ENCODE measurements at regions not wholly inside any gene's neighbourhood (a gene's known extent, or its start where the extent isn't known, plus 50 kb on each side); places are given as distances from the start of the nearest gene placed in this dataset.
"Not testable (repeated sequence)": the region's sequence is repeated elsewhere in the genome, so short reads cannot be mapped to it uniquely, and the experiment has no call there.

GRCh38 chr9:102506406-102506805 is 488.7 kb upstream of the CYLC2 start:
- no peak for DNase-seq (ENCODE audit: low spot score)

DNA sequence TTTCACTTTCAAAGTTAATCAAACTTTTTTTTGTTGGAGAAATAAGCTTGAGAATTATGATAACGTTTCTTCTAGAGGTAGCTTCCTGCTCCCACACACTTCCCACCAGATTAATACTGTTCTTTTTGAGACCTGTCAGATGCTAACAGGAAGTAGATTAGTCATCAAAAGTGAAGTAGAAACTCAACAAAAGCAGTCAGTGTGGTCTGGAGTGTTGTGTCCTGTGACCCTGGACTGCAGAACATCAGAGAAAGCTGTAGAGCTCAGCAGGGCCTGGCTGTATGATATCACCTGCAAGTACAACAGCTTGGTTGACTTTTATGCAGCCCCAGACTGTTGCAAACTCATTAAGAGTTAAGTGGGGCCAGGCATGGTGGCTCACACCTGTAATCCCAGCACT is 495.7 kb upstream of the CYLC2 start:
- DNase-seq (ENCODE audit: low spot score): no peak

DNA sequence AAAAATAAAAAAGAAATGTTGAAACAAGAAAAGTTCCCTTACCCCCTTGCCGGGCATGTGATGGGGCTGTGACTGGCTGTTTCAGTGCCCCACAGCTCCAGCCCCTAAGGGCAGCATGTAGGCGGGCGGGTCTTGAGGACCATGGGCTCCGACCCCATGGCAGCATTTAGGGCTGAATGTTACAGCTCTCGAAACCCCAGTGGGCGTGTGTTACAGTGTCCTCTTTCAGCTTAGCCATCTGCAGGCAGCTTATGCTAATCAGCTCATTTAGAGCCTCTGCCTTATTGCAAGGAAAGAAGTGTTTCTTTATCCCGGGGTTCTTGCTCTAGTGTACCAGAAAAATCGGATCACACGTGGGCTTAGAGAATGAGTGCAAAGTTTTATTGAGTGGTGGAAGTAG is 497.4 kb upstream of the CYLC2 start:
- no peak for DNase-seq (ENCODE audit: low spot score)

DNA sequence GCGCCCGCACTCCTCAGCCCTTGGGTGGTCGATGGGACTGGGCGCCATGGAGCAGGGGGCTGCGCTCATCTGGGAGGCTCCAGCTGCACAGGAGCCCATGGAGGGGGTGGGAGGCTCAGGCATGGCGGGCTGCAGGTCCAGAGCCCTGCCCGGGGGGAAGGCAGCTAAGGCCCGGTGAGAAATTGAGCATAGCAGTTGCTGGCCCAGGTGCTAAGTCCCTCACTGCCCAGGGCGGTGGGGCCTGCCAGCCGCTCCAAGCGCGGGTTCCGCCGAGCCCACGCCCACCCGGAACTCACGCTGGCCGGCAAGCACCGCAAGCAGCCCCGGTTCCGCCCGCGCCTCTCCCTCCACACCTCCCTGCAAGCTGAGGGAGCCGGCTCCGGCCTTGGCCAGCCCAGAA is 508.2 kb upstream of the CYLC2 start:
- DNase-seq (ENCODE audit: low spot score): not testable (repeated sequence)

- no peak for DNase-seq (ENCODE audit: low spot score)
These were observed 511.5 kb upstream of the CYLC2 start for GRCh38 chr9:102483651-102484050.

- DNase-seq (ENCODE audit: low spot score): no peak
These were observed 512.4 kb upstream of the CYLC2 start for GRCh38 chr9:102482776-102483175.

DNA sequence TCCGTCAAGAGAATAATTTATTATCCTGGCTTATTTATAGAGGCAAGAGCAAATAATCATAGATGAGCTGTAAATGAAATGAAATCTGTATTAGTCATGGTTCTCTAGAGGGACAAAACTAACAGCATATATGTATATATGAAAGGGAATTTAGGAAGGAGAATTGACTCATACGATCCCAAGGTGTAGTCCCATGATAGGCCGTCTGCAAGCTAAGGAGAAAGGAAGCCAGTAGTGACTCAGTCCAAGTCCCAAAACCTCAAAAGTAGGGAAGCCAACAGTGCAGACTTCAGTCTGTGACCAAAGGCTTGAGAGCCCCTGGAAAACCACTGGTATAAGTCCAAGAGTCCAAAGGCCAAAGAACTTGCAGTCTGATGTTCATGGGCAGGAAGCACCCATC is 515.9 kb upstream of the CYLC2 start:
- DNase-seq (ENCODE audit: low spot score): no peak

DNA sequence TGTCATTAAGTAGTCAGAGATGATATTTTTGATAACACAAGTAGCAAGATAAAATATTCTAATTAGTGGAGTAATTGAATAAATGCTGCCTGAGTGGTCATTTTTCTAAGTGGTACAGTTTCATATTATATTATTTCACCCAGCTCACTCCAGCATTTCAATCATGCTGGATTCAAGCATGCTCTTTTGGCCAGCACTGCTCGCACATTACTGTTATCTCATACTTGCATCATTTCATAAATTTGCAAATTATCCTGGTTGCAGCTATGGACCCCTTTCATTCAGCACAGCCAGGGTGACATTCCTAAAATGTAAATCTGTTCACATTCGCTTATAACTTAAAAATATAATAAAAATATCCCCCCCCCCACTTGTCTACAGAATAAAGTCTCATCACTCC is 520.8 kb upstream of the CYLC2 start:
- no peak for DNase-seq (ENCODE audit: low spot score)

- DNase-seq (ENCODE audit: low spot score): not testable (repeated sequence)
These were observed 525.7 kb upstream of the CYLC2 start for GRCh38 chr9:102469430-102469829.

DNA sequence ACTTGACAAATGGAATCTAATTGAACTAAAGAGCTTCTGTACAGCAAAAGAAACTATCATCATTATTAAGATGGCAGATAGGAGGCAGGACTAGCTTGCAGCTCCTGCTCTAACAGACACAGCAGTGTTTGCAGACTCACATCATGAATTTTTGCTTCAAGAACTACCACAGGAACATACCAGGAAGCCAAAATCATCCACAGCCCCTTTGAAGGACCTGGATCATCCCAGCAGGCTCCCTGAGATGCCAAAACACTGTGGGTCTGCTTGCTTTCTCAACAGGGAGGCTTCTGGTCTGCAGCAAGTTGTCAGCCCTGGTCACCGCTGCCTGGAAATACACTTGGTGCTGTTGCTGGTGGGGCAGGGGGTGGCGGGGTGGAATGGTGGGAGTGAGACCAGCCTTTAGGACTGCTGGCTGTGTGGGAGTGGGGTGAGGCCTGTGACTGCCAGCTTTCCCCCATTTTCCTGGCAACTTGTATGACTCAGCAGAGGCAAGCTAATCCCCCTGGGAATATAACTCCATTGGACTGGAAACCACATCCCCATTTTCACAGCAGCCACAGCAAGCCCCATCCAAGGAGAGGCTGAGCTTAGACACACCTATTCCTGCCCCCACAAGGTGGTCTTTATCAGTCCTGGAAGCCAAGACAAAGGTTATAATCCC is 533.8 kb upstream of the CYLC2 start:
- DNase-seq (ENCODE audit: low spot score): no peak

GRCh38 chr9:102459828-102460227 is 535.3 kb upstream of the CYLC2 start:
- DNase-seq (ENCODE audit: low spot score): no peak

GRCh38 chr9:102456562-102456961 is 538.6 kb upstream of the CYLC2 start:
- DNase-seq (ENCODE audit: low spot score): no peak

DNA sequence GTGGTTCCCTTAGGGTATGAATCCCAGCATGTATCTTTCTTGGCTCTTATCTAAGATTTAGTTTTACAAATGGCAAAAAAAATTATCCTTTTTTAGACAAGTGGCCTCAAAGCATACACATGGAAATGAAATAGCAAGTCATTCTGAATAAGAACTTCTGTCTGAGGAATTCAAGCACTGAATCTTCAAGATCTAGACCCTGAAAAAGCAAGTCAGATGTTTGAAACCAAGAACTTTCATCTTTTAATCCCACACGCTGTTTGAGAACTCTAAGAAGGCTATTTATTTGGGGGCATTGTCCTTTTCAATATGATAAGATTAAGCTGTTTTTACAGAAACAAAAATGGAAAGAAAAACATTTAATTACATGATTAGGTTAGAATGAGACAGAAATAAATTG is 549.2 kb upstream of the CYLC2 start:
- DNase-seq (ENCODE audit: low spot score): no peak

- no peak for DNase-seq (ENCODE audit: low spot score)
These were observed 549.9 kb upstream of the CYLC2 start for GRCh38 chr9:102445181-102445747.

- no peak for DNase-seq (ENCODE audit: low spot score)
These were observed 555.5 kb upstream of the CYLC2 start for GRCh38 chr9:102439583-102439982.

DNA sequence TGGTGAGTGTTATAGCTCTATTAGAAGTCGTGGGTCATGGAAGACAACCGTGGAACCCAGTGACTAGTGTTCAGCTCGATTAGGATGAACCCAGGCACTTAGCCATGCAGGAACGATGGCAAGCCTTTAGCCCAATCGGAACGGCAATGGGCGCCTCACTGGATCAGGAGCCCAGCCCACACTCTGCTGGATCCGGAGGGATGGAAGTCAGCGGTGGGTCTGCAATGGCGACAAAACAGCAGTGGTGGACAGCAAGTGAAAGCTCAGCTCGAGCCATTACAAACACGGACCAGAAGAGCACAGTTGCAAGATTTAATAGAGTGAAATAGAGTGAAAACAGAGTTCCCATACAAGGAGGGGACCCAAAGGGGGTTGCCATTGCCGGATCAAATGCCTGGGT is 558.5 kb upstream of the CYLC2 start:
- not testable (repeated sequence) for DNase-seq (ENCODE audit: low spot score)

DNA sequence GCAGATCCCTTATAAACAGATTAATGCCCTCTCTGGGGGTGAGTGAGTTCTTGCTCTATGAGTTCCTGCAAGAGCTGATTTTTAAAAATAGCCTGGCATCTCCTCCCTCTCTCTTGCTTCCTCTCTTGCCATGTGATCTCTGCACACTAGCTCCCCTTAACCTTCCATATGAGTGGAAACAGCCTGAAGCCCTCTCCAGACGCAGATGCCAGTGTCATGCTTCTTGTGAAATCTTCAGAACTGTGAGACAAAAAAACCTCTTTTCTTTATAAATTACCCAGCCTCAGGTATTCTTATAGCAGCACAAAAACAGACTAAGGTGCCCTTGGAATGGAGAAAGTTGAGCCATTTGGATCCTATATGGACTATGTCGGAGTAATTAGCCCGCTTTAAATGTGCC is 559.7 kb upstream of the CYLC2 start:
- DNase-seq (ENCODE audit: low spot score): no peak

DNA sequence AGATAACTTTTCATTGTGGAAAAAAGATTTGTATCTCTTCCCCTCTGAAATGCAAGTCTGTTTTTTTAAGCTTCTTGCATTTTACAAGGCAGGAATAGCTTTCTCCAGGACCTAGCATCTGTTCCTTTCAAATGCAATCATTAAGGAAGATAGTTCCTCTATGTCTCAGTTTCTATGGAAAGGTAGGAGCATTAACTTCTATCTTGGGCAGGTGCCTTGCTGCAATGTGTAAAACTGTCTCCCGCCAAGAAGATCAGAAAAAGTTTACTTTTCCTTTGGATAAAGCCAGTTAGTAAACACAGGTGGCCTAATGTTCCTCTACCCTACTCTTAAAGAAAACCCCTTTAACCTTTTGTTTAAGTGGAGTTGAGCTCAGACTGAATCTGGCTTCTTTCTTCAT is 560.6 kb upstream of the CYLC2 start:
- no peak for DNase-seq (ENCODE audit: low spot score)

DNA sequence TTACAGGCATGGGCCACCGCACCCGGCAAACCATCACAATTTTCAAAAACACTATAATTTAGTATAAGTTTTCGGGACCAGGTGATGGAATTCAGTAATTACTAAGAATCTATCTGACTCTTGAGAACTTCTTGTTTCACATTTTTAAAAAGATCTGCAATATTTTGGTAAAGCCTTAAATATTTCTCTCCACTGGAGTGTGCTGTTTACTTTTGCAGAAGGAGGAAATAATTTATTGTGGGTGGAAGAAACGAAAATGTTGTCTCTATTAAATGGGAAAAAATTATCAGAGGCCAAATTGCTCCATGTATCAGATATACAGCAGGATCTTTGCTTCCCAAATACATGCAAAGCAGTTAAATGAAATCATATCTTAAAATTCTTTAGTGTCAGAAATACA is 566.8 kb upstream of the CYLC2 start:
- no peak for DNase-seq (ENCODE audit: low spot score)

DNA sequence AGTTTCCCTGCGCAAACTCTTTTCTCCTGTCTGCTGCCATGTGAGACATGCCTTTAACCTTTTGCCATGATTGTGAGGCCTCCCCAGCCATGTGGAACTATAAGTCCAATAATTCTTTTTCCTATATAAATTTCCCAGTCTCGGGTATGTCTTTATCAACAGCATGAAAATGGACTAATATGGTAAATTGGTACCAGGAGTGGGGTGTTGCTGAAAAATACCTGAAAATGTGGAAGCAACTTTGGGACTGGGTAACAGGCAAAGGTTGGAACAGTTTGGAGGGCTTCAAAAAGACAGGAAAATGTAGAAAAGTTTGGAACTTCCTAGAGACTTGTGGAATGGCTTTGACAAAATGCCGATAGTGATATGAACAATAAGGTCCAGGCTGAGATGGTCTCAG is 578.9 kb upstream of the CYLC2 start:
- not testable (repeated sequence) for DNase-seq (ENCODE audit: low spot score)

- DNase-seq (ENCODE audit: low spot score): no peak
These were observed 589.8 kb upstream of the CYLC2 start for GRCh38 chr9:102405218-102405867.

GRCh38 chr9:102403514-102403913 is 591.6 kb upstream of the CYLC2 start:
- DNase-seq (ENCODE audit: low spot score): no peak

DNA sequence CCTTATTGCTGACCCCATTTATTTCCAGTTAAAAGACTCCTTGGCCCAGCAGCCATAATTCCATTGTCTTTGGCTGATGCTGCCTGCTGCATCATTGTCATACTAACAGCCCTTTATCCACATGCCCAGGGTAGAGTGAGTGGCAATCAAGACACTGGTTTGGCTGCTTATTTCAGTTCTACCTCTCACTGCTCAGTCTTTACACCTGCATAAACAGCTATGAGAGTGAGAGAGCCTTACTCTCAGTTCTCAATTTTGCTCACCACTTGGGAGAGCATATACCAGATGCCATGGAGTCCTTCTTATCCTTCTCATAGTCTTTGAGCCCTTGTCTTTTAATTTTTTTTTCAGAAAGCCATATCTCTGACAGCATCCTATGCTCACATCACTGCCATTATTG is 596.9 kb upstream of the CYLC2 start:
- DNase-seq (ENCODE audit: low spot score): no peak

DNA sequence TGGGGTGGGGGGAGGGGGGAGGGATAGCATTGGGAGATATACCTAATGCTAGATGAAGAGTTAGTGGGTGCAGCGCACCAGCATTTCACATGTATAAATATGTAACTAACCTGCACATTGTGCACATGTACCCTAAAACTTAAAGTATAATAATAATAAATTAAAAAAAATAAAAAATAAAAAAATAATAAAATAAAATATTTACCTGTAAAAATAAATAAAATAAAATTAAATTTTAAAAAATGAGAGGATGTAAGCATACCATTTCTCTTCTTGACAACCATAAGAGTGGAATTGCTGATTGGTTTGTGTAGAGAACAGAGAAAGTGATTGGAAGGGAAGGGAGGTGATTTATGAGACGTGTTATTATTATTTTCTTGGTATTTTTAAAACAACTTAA is 609.5 kb upstream of the CYLC2 start:
- not testable (repeated sequence) for DNase-seq (ENCODE audit: low spot score)
